ENCODE measurements at regions not wholly inside any gene's neighbourhood (a gene's known extent, or its start where the extent isn't known, plus 50 kb on each side); places are given as distances from the start of the nearest gene placed in this dataset.

DNA sequence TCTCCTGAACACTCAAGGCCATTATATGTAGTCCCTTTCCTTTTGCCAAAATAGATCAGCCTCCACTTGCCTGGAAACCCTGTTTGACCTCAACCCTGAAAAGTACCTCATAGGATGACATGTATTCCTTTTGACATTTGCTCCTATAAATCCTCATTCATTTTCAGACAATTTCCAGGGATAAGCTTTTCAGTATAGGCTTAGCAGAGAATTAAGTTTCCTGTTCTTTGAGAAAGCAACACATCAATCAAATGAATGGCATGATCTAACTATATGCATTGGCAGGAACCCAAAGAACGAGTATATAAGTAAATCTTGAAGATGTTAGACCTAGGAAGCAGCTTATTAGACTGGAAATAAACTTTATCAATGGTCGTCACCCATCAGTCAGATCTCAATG lies 483.0 kb downstream of the CCDC85A start:
- TF ChIP-seq NRF1 (IDR thresholded peaks at IDR 0.05; ENCODE audit: low read depth, low read length), result no peak
- TF ChIP-seq EP300 (IDR thresholded peaks at IDR 0.05; ENCODE audit: borderline replicate concordance in 1 of 2, low read depth in 1 of 2, low read length in 1 of 2), result 0 out of 4 replicates have a peak, but pooled peaks have one; percentile 15 to 26
- TF ChIP-seq, protein P1, sequence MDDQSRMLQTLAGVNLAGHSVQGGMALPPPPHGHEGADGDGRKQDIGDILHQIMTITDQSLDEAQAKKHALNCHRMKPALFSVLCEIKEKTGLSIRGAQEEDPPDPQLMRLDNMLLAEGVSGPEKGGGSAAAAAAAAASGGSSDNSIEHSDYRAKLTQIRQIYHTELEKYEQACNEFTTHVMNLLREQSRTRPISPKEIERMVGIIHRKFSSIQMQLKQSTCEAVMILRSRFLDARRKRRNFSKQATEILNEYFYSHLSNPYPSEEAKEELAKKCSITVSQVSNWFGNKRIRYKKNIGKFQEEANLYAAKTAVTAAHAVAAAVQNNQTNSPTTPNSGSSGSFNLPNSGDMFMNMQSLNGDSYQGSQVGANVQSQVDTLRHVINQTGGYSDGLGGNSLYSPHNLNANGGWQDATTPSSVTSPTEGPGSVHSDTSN (IDR thresholded peaks at IDR 0.05), result peak; percentile 66; the same call in 1 of the 2 replicates
- no peak for TF ChIP-seq MXI1 (IDR thresholded peaks at IDR 0.05; ENCODE audit: low read depth, low read length)
- 0 out of 2 replicates have a peak, but pooled peaks have one; percentile 4 for TF ChIP-seq JUND (IDR thresholded peaks at IDR 0.05)
- peak; percentile 44 for TF ChIP-seq TCF12 (IDR thresholded peaks at IDR 0.05)
- peaks cover 6% of the 10 kb centered on the region; the same call in 1 of the 2 replicates for H3K9me3 ChIP-seq
- H4K20me1 ChIP-seq (ENCODE audit: insufficient read depth), result no peaks in the 10 kb centered on the region
- peaks cover 0 to 24% of the 10 kb centered on the region in 2 experiments for H3K36me3 ChIP-seq (replicated peaks in 1 of 2; ENCODE audit: control insufficient read depth in 1 of 2, insufficient read depth in 2 of 2, low read length in 1 of 2)
- ChIA-PET POLR2A (no interaction called here), CTCF (interaction anchor here (1.9 kb wide), 1 partner anchor 10 kb away, joined by 5 read pairs; no protein-coding TSS in a partner anchor)
- peaks cover 0 to 6% of the 10 kb centered on the region in 2 experiments; a peak in 1 of 4 replicates for H3K4me1 ChIP-seq (ENCODE audit: control insufficient read depth in 1 of 2, insufficient read depth in 2 of 2, low read depth in 1 of 2, low read length in 1 of 2)
- DNase-seq, result no peak
- H3K27me3 ChIP-seq (ENCODE audit: insufficient read depth), result no peaks in the 10 kb centered on the region
- no peak overlapping the region for H3K4me2 ChIP-seq
- no peak overlapping the region for H3K4me3 ChIP-seq (ENCODE audit: low read depth in 2 of 2, low read length in 1 of 2)
- H3F3A ChIP-seq (replicated peaks; ENCODE audit: insufficient read depth), result peaks cover 8% of the 10 kb centered on the region
- no peak overlapping the region for H2AFZ ChIP-seq (ENCODE audit: low read depth)
- 35% methylated on average over 2 of the region's 2 CpGs for WGBS (ENCODE audit: low lambda C conversion rate)
- no peak overlapping the region for H3K9ac ChIP-seq
- H3K79me2 ChIP-seq (ENCODE audit: insufficient read depth), result peaks cover 22% of the 10 kb centered on the region
- no peaks in the 10 kb centered on the region for H3K9me2 ChIP-seq
- H3K27ac ChIP-seq (ENCODE audit: low read depth in 2 of 2, low read length in 1 of 2), result peak overlapping the region in 1 of 2 experiments; percentile 16; a peak in 2 of 4 replicates

DNA sequence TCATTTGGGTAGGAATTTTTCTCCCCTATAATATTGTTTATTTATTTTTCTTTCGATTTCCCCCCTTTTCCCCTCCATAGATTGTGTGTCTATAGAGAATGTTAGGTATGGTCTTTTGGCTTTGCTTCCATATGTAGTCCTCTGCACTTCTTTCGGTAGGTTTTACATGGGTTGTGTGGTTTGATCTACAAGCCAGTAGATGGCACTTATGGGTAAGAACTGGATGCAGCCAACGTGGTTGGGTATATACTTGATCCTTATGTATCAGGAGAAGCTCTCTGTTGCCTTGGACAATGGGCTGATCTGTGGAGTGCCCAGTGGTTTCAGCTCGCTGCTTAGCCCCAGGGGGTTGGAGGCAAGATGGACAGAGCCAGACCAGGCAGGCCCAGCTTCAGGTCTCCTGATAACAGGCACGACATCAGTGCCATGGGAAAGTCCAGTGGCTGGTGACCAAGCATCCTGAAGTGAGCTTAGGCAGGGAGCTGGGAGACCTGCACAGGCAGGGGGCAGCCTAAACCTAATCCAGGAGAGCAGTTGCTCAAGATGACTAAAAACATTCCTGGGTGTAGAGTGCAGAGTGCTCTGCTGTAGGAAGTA lies 488.3 kb downstream of the CCDC85A start:
- Histone ChIP-seq H3F3A (replicated peaks; ENCODE audit: insufficient read depth) (peaks cover 14% of the 10 kb centered on the region), H3K9ac (no peak overlapping the region), H3K27ac (ENCODE audit: low read depth in 2 of 2, low read length in 1 of 2) (no peak overlapping the region), H3K79me2 (ENCODE audit: insufficient read depth) (peaks cover 39% of the 10 kb centered on the region; the same call in 1 of the 2 replicates), H3K27me3 (ENCODE audit: insufficient read depth) (no peaks in the 10 kb centered on the region), H2AFZ (ENCODE audit: low read depth) (no peak overlapping the region), H3K4me1 (ENCODE audit: control insufficient read depth in 1 of 2, insufficient read depth in 2 of 2, low read depth in 1 of 2, low read length in 1 of 2) (peaks cover 0 to 3% of the 10 kb centered on the region in 2 experiments; a peak in 2 of 4 replicates), H3K9me3 (peaks cover 10% of the 10 kb centered on the region; the same call in 1 of the 2 replicates), H3K4me3 (ENCODE audit: low read depth in 2 of 2, low read length in 1 of 2) (no peak overlapping the region), H3K9me2 (no peaks in the 10 kb centered on the region), H3K4me2 (no peak overlapping the region), H4K20me1 (ENCODE audit: insufficient read depth) (no peaks in the 10 kb centered on the region), H3K36me3 (replicated peaks in 1 of 2; ENCODE audit: control insufficient read depth in 1 of 2, insufficient read depth in 2 of 2, low read length in 1 of 2) (peaks cover 0 to 53% of the 10 kb centered on the region in 2 experiments)
- TF ChIP-seq FOXM1 (IDR thresholded peaks at IDR 0.05; ENCODE audit: low read depth), result no peak
- TF ChIP-seq, protein P2, sequence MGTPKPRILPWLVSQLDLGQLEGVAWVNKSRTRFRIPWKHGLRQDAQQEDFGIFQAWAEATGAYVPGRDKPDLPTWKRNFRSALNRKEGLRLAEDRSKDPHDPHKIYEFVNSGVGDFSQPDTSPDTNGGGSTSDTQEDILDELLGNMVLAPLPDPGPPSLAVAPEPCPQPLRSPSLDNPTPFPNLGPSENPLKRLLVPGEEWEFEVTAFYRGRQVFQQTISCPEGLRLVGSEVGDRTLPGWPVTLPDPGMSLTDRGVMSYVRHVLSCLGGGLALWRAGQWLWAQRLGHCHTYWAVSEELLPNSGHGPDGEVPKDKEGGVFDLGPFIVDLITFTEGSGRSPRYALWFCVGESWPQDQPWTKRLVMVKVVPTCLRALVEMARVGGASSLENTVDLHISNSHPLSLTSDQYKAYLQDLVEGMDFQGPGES (IDR thresholded peaks at IDR 0.05; ENCODE audit: low read depth, low read length), result no peak
- no peak for TF ChIP-seq YY1 (IDR thresholded peaks at IDR 0.05; ENCODE audit: low read depth)
- TF ChIP-seq, protein P3, sequence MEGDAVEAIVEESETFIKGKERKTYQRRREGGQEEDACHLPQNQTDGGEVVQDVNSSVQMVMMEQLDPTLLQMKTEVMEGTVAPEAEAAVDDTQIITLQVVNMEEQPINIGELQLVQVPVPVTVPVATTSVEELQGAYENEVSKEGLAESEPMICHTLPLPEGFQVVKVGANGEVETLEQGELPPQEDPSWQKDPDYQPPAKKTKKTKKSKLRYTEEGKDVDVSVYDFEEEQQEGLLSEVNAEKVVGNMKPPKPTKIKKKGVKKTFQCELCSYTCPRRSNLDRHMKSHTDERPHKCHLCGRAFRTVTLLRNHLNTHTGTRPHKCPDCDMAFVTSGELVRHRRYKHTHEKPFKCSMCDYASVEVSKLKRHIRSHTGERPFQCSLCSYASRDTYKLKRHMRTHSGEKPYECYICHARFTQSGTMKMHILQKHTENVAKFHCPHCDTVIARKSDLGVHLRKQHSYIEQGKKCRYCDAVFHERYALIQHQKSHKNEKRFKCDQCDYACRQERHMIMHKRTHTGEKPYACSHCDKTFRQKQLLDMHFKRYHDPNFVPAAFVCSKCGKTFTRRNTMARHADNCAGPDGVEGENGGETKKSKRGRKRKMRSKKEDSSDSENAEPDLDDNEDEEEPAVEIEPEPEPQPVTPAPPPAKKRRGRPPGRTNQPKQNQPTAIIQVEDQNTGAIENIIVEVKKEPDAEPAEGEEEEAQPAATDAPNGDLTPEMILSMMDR (IDR thresholded peaks at IDR 0.05), result 0 out of 2 replicates have a peak, but pooled peaks have one; percentile 13
- no peak for TF ChIP-seq JUND (IDR thresholded peaks at IDR 0.05)
- WGBS (ENCODE audit: low lambda C conversion rate), result 39% methylated on average over 5 of the region's 5 CpGs
- CTCF ChIA-PET, result interaction anchor here (1.4 kb wide), 1 partner anchor 826 kb away, joined by 3 read pairs; no protein-coding TSS in a partner anchor
- POLR2A ChIA-PET, result no interaction called here
- no peak for DNase-seq
